ENCODE measurements at regions not wholly inside any gene's neighbourhood (a gene's known extent, or its start where the extent isn't known, plus 50 kb on each side); places are given as distances from the start of the nearest gene placed in this dataset.

GRCh38 chr4:127327491-127327890, 305.3 kb upstream of the INTU start:
- no peak for TF ChIP-seq GATA3 (IDR thresholded peaks at IDR 0.05; ENCODE audit: low read depth, low read length)
- no peak for TF ChIP-seq GATA2 (IDR thresholded peaks at IDR 0.05; ENCODE audit: low read depth, low read length)

Measured in SH-SY5Y (cell line).